WTC11 (cell line): ENCODE measurements at regions not wholly inside any gene's neighbourhood (a gene's known extent, or its start where the extent isn't known, plus 50 kb on each side); places are given as distances from the start of the nearest gene placed in this dataset.

Experiments used
- ZNF121 ChIP-seq: sonication (generic); formaldehyde crosslinking; IDR thresholded peaks from 2 replicates; pipeline ENCODE4 v1.8.0; 2023; ENCODE audit warnings: missing genetic modification reagents
- TF ChIP-seq, protein P1 (sequence below): sonication (generic); formaldehyde crosslinking; IDR thresholded peaks from 2 replicates; pipeline ENCODE4 v1.8.0; 2022; ENCODE audit warnings: mild to moderate bottlenecking, missing genetic modification reagents

DNA sequence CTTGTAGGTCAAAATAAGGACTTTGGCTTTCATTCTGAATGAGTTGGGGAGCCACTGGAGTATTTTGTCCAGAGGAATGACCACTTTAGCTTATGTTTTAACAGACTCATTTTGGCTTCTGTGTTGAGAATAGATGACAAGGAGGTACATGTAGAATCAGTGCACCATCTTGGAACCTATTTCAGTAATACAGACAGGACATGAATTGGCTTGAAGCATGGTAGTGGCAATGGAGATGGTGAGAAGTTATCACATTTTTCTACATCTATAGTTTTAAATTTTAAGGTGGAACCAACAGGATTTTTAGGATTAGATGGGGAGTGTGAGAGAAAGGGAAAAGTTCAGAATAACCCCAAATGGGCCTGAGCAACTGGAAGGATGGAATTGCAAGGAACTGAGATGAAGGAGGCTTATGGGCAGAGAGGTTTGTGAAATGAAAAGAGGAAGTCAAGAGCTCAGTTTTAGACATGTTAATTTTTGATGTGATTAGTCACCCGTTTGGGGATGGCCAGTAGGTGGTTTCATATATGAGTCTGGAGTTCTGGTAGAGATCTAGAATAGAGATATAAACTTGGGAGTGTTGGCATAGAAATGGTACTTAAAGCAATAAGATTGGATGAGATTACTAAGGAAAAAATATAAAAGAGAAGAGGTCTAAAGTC, 89.2 kb upstream of the JAZF1 start:
- no peak for TF ChIP-seq ZNF121
- TF ChIP-seq, protein P1, sequence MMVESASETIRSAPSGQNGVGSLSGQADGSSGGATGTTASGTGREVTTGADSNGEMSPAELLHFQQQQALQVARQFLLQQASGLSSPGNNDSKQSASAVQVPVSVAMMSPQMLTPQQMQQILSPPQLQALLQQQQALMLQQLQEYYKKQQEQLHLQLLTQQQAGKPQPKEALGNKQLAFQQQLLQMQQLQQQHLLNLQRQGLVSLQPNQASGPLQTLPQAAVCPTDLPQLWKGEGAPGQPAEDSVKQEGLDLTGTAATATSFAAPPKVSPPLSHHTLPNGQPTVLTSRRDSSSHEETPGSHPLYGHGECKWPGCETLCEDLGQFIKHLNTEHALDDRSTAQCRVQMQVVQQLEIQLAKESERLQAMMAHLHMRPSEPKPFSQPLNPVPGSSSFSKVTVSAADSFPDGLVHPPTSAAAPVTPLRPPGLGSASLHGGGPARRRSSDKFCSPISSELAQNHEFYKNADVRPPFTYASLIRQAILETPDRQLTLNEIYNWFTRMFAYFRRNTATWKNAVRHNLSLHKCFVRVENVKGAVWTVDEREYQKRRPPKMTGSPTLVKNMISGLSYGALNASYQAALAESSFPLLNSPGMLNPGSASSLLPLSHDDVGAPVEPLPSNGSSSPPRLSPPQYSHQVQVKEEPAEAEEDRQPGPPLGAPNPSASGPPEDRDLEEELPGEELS (CRISPR knock-in tag): no peak
